ENCODE measurements at regions not wholly inside any gene's neighbourhood (a gene's known extent, or its start where the extent isn't known, plus 50 kb on each side); places are given as distances from the start of the nearest gene placed in this dataset.

GRCh38 chr2:217749008-217749407 lies 253.8 kb downstream of the TNS1 start:
- no peak for DNase-seq (ENCODE audit: low read depth in 2 of 2)

- DNase-seq (ENCODE audit: low read depth in 2 of 2): no peak
Observed at GRCh38 chr2:217746808-217747207, 256.0 kb downstream of the TNS1 start.

GRCh38 chr2:217743966-217744761 lies 258.6 kb downstream of the TNS1 start:
- DNase-seq (ENCODE audit: low read depth in 2 of 2): no peak

GRCh38 chr2:217743407-217743806 lies 259.4 kb downstream of the TNS1 start:
- no peak for DNase-seq (ENCODE audit: low read depth in 2 of 2)

GRCh38 chr2:217742841-217743240 lies 260.0 kb downstream of the TNS1 start:
- DNase-seq (ENCODE audit: low read depth in 2 of 2): no peak

GRCh38 chr2:217742276-217742675 lies 260.5 kb downstream of the TNS1 start:
- no peak for DNase-seq (ENCODE audit: low read depth in 2 of 2)

GRCh38 chr2:217741381-217741955 lies 261.3 kb downstream of the TNS1 start:
- no peak for DNase-seq (ENCODE audit: low read depth in 2 of 2)

- DNase-seq (ENCODE audit: low read depth in 2 of 2): no peak
Observed at GRCh38 chr2:217740756-217741155, 262.0 kb downstream of the TNS1 start.

- DNase-seq (ENCODE audit: low read depth in 2 of 2): no peak
Observed at GRCh38 chr2:217740178-217740577, 262.6 kb downstream of the TNS1 start.

GRCh38 chr2:217739741-217740140 lies 263.1 kb downstream of the TNS1 start:
- no peak for DNase-seq (ENCODE audit: low read depth in 2 of 2)

GRCh38 chr2:217738061-217738460 lies 264.7 kb downstream of the TNS1 start:
- DNase-seq (ENCODE audit: low read depth in 2 of 2): no peak

GRCh38 chr2:217736776-217737550 lies 265.8 kb downstream of the TNS1 start:
- no peak for DNase-seq (ENCODE audit: low read depth in 2 of 2)

GRCh38 chr2:217735899-217736298 lies 266.9 kb downstream of the TNS1 start:
- no peak for DNase-seq (ENCODE audit: low read depth in 2 of 2)

GRCh38 chr2:217735034-217735433 lies 267.8 kb downstream of the TNS1 start:
- no peak for DNase-seq (ENCODE audit: low read depth in 2 of 2)

- no peak for DNase-seq (ENCODE audit: low read depth in 2 of 2)
Observed at GRCh38 chr2:217733461-217733860, 269.3 kb downstream of the TNS1 start.

GRCh38 chr2:217732992-217733391 lies 269.8 kb downstream of the TNS1 start:
- DNase-seq (ENCODE audit: low read depth in 2 of 2): no peak

GRCh38 chr2:217731805-217732204 lies 271.0 kb downstream of the TNS1 start:
- DNase-seq (ENCODE audit: low read depth in 2 of 2): no peak

GRCh38 chr2:217729421-217730053 lies 273.3 kb downstream of the TNS1 start:
- DNase-seq (ENCODE audit: low read depth in 2 of 2): no peak

- no peak for DNase-seq (ENCODE audit: low read depth in 2 of 2)
Observed at GRCh38 chr2:217727801-217728200, 275.0 kb downstream of the TNS1 start.

GRCh38 chr2:217725409-217725808 lies 277.4 kb downstream of the TNS1 start:
- DNase-seq (ENCODE audit: low read depth in 2 of 2): no peak

GRCh38 chr2:217724471-217724870 lies 278.3 kb downstream of the TNS1 start:
- no peak for DNase-seq (ENCODE audit: low read depth in 2 of 2)

GRCh38 chr2:217723981-217724380 lies 278.8 kb downstream of the TNS1 start:
- no peak for DNase-seq (ENCODE audit: low read depth in 2 of 2)

Data from stimulated activated CD8-positive, alpha-beta memory T cell treated with anti-CD3 and anti-CD28 coated beads, Interleukin-2, amount 100 ng/mL, for 48 hours (primary cell).